Large intestine (tissue), 3 donors: ENCODE measurements at regions not wholly inside any gene's neighbourhood (a gene's known extent, or its start where the extent isn't known, plus 50 kb on each side); places are given as distances from the start of the nearest gene placed in this dataset.

Experiments
- DNase-seq, 2 donors: peaks; one replicate each; pipeline versions ENCODE4 v3.0.0 to v3.0.0-alpha.2; 2013
- H3K27ac ChIP-seq: one replicate; pipeline ENCODE4 v1.5.1; 2013; ENCODE audit warnings: low read length
- H3K27me3 ChIP-seq: 2 replicates; pipeline ENCODE4 v1.6.1; 2013; ENCODE audit warnings: low read length; ENCODE audit not compliant: control insufficient read depth, insufficient read depth
- H3K36me3 ChIP-seq: 2 replicates; pipeline ENCODE4 v1.6.1; 2013; ENCODE audit warnings: low read length; ENCODE audit not compliant: control insufficient read depth, insufficient read depth
- H3K4me1 ChIP-seq: one replicate; pipeline ENCODE4 v1.6.1; 2013; ENCODE audit warnings: low read length; ENCODE audit not compliant: control insufficient read depth, insufficient read depth
- H3K4me3 ChIP-seq: one replicate; pipeline ENCODE4 v1.5.1; 2013; ENCODE audit warnings: low read length
- H3K9me3 ChIP-seq: one replicate; pipeline ENCODE4 v1.6.1; 2013; ENCODE audit warnings: mild to moderate bottlenecking, low read depth, low read length, moderate library complexity; ENCODE audit not compliant: control insufficient read depth
- WGBS: methylation state at CpG from one replicate; pipeline ENCODE4 v1.1.5; 2013; ENCODE audit warnings: low lambda C conversion rate; ENCODE audit not compliant: insufficient coverage; 5-methylcytosine and 5-hydroxymethylcytosine counted together

GRCh38 chr3:34852844-34853439 is 786.4 kb upstream of the ARPP21 start:
- Histone ChIP-seq H3K36me3 (no peaks in the 10 kb centered on the region), H3K27ac (no peak overlapping the region), H3K27me3 (no peaks in the 10 kb centered on the region), H3K4me3 (no peak overlapping the region), H3K9me3 (no peaks in the 10 kb centered on the region), H3K4me1 (peaks cover 3% of the 10 kb centered on the region)
- 100% methylated on average over 1 of the region's 1 CpG for WGBS
- DNase-seq: no peak

GRCh38 chr3:34856081-34856947 is 783.0 kb upstream of the ARPP21 start:
- Histone ChIP-seq H3K4me3 (no peak overlapping the region), H3K36me3 (no peaks in the 10 kb centered on the region), H3K27me3 (no peaks in the 10 kb centered on the region), H3K9me3 (peaks cover 3% of the 10 kb centered on the region), H3K27ac (no peak overlapping the region), H3K4me1 (peaks cover 3% of the 10 kb centered on the region)
- DNase-seq: peak in 1 of 2 donors; percentile 31
- WGBS: 33% methylated on average over 3 of the region's 7 CpGs

- 21% methylated on average over 3 of the region's 3 CpGs for WGBS
Observed at GRCh38 chr3:34858067-34858660, 781.2 kb upstream of the ARPP21 start.

GRCh38 chr3:34859746-34860145 is 779.6 kb upstream of the ARPP21 start:
- no peaks in the 10 kb centered on the region for H3K27me3 ChIP-seq
- H3K36me3 ChIP-seq: no peaks in the 10 kb centered on the region
- no peak overlapping the region for H3K4me3 ChIP-seq
- no peak overlapping the region for H3K27ac ChIP-seq
- H3K4me1 ChIP-seq: peaks cover 3% of the 10 kb centered on the region
- WGBS: no CpG with 5 or more reads among the region's 1 CpG
- peaks cover 3% of the 10 kb centered on the region for H3K9me3 ChIP-seq
- DNase-seq: no peak

More at GRCh38 chr3:34858067-34858660, 781.2 kb upstream of the ARPP21 start:
- H3K27ac ChIP-seq: peak overlapping the region; percentile 52
- H3K27me3 ChIP-seq: no peaks in the 10 kb centered on the region
- no peak overlapping the region for H3K4me3 ChIP-seq
- H3K4me1 ChIP-seq: peaks cover 3% of the 10 kb centered on the region
- peaks cover 3% of the 10 kb centered on the region for H3K9me3 ChIP-seq
- peak; percentile 19 to 79 for DNase-seq
- H3K36me3 ChIP-seq: no peaks in the 10 kb centered on the region

GRCh38 chr3:34862456-34862855 is 776.9 kb upstream of the ARPP21 start:
- WGBS: no CpG with 5 or more reads among the region's 4 CpGs
- Histone ChIP-seq H3K27me3 (no peaks in the 10 kb centered on the region), H3K4me1 (no peaks in the 10 kb centered on the region), H3K9me3 (peaks cover 3% of the 10 kb centered on the region), H3K27ac (no peak overlapping the region), H3K4me3 (no peak overlapping the region), H3K36me3 (no peaks in the 10 kb centered on the region)
- DNase-seq: no peak

- no peak for DNase-seq
- WGBS: no CpG with 5 or more reads among the region's 1 CpG
- Histone ChIP-seq H3K4me3 (no peak overlapping the region), H3K9me3 (peaks cover 3% of the 10 kb centered on the region), H3K4me1 (no peaks in the 10 kb centered on the region), H3K27me3 (no peaks in the 10 kb centered on the region), H3K27ac (no peak overlapping the region), H3K36me3 (no peaks in the 10 kb centered on the region)
Observed at GRCh38 chr3:34863485-34863884, 775.8 kb upstream of the ARPP21 start.

- no peak overlapping the region for H3K4me3 ChIP-seq
- no peaks in the 10 kb centered on the region for H3K36me3 ChIP-seq
- WGBS: no CpG with 5 or more reads among the region's 3 CpGs
- DNase-seq: no peak
- peaks cover 3% of the 10 kb centered on the region for H3K9me3 ChIP-seq
- H3K4me1 ChIP-seq: no peaks in the 10 kb centered on the region
- no peak overlapping the region for H3K27ac ChIP-seq
- H3K27me3 ChIP-seq: no peaks in the 10 kb centered on the region
Observed at GRCh38 chr3:34864011-34864410, 775.3 kb upstream of the ARPP21 start.

- no peak for DNase-seq
- no CpG with 5 or more reads among the region's 2 CpGs for WGBS
- peaks cover 3% of the 10 kb centered on the region for H3K9me3 ChIP-seq
- H3K27me3 ChIP-seq: no peaks in the 10 kb centered on the region
- H3K36me3 ChIP-seq: no peaks in the 10 kb centered on the region
- H3K4me1 ChIP-seq: no peaks in the 10 kb centered on the region
- H3K27ac ChIP-seq: no peak overlapping the region
- H3K4me3 ChIP-seq: no peak overlapping the region
Observed at GRCh38 chr3:34865346-34865745, 774.0 kb upstream of the ARPP21 start.

- Histone ChIP-seq H3K27ac (no peak overlapping the region), H3K4me1 (no peaks in the 10 kb centered on the region), H3K27me3 (no peaks in the 10 kb centered on the region), H3K9me3 (no peaks in the 10 kb centered on the region), H3K4me3 (no peak overlapping the region), H3K36me3 (no peaks in the 10 kb centered on the region)
- no peak for DNase-seq
- WGBS: no CpG with 5 or more reads among the region's 1 CpG
Observed at GRCh38 chr3:34868935-34869334, 770.4 kb upstream of the ARPP21 start.

GRCh38 chr3:34869696-34870095 is 769.6 kb upstream of the ARPP21 start:
- H3K4me3 ChIP-seq: no peak overlapping the region
- H3K4me1 ChIP-seq: no peaks in the 10 kb centered on the region
- no peaks in the 10 kb centered on the region for H3K36me3 ChIP-seq
- H3K9me3 ChIP-seq: no peaks in the 10 kb centered on the region
- no peaks in the 10 kb centered on the region for H3K27me3 ChIP-seq
- H3K27ac ChIP-seq: no peak overlapping the region
- DNase-seq: no peak
- no CpG with 5 or more reads among the region's 1 CpG for WGBS
